HG03175 (cell line): ENCODE measurements at regions not wholly inside any gene's neighbourhood (a gene's known extent, or its start where the extent isn't known, plus 50 kb on each side); places are given as distances from the start of the nearest gene placed in this dataset.

ENCODE experiments used
- ATAC-seq: cut with Tn5 transposase; IDR thresholded peaks from one replicate; pipeline ENCODE4 v1.9.1; 2021; ENCODE audit warnings: mild to moderate bottlenecking, moderate library complexity; ENCODE audit not compliant: unreplicated experiment

DNA sequence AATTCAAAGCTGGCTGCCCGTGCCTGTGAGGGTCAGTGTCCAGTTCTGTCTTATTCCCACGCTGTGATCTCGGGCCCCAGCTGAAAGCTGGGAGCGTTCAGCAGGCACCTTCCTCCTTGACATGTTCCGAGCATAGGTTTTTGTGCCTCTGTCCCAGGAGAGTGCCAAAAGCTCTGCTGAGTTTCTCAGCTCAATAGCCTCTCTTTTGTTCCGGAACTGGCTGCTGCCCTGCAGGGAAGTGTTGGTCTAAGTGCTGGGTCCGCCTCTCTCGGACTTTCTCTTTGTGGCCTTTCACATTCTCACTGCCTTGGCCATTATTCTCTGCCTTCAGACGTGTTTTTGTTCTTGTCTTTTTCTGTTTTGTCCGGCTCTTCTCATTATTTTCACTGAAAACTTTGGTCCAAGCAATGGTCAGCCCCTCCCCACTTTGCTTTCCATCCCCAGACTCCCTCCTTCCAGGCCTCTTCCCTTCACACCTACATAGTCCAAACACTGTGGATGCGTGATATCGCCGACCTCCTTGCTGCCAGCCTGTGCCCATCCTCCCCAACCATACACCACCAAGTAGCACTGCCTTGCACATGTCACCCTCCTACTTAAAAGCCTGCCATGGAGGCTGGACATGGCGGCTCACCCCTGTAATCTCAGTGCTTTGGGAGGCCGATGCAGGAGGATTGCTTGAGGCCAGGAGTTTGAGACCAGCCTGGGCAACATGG lies 233.8 kb downstream of the RHOU start:
- no peak for ATAC-seq

- no peak for ATAC-seq
Measured at GRCh38 chr1:228969953-228970800, 234.9 kb downstream of the RHOU start.

DNA sequence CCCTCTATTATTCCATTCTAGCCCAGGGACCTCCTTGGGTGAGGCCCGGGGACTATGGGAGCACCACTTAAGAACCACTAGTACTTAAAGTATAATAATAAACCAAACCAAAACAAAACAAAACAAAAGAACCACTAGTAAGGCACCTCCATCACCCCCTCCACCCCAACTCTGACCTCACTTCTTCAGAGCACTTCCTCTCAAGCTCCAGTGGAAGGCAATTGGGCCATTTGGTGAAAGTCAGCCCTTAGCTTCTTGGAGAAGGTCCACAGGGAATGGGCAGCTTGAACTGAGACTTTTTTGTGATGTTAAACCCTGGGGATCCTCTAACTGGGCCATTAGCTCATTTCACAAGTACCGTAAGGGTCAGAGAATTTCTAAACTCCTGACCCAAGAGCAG lies 237.3 kb downstream of the RHOU start:
- no peak for ATAC-seq

DNA sequence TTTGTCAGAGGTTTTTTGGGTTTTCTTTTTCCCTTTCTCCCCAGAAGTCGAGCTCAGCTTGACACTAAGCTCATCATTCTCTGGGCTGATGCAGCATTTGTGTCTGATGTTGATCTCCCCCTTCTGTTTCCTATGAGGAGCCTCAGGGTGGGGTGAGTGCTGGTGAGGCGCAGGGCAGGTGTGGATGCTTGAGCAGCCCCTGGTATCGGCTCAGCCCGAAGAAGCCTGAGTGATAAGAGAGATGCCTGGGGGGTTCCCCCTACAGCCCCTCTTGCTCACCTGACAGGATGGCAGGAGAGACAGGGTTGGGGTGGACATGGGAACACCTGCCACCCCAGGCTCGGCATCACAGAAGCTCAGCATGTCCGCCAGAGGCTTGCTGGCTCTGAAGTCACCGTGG lies 239.0 kb downstream of the RHOU start:
- no peak for ATAC-seq

GRCh38 chr1:228975238-228975907 lies 240.1 kb downstream of the RHOU start:
- ATAC-seq = no peak

DNA sequence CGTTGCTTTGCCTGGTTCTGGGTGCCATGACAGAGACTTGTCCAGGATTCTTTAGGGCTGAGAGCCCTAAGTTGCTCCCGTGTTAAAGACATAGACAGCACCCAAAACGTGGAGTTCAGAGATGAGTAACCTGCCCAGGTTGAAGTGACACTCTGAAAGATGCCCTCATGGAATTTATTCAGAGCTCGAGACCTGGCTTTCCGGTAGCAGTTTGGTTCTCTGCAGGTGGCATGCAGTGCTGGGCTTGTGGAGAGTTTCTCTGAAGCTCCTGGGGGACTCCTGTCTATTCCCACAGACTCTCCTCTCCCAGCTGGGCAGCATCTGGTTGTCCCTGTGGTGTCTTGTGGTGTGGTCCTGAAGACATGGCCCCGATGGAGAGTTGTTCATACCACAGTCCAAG lies 241.0 kb downstream of the RHOU start:
- ATAC-seq = no peak

DNA sequence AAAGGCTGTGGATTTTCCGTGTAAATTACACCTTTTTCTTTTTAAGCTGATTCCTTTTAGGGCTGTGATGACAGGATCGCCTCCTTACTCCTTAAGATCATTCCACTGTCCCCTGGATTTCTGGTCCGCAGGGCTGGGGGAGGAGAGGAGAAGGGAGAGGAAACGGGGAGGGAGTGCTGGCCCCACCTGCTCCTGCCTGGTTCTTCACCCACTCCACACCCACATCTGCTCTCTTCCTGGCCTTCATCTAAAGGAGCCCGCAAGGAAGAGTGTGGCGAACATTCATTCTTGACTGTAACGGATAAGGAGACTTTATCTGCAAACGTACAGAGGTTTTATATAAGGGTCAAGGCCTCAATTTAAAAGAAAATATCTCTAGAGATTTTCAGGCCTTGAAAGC lies 242.0 kb downstream of the RHOU start:
- no peak for ATAC-seq

- ATAC-seq = no peak
Measured at GRCh38 chr1:228977741-228978140, 242.5 kb downstream of the RHOU start.

GRCh38 chr1:228978484-228979324 lies 243.4 kb downstream of the RHOU start:
- no peak for ATAC-seq

DNA sequence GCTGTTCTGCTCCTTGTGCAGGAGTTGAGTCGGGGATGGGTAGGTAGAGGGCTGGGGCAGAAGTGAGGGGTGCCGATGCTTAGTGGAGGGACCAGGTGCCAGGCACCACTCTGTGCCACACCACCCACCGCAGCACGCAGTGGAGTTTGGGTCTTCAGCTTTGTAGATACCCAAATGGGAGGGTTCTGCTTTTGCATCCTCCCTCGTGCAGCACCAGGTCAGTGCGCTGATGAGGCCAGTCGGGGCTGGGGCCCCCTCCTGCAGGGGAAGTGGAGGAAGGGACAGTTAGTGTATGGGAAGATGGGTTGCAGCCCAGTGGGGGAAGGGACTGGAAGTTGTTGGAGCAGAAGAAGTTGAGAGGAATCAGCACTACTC lies 244.0 kb downstream of the RHOU start:
- no peak for ATAC-seq

- ATAC-seq = no peak
Measured at GRCh38 chr1:228979774-228980173, 244.5 kb downstream of the RHOU start.

DNA sequence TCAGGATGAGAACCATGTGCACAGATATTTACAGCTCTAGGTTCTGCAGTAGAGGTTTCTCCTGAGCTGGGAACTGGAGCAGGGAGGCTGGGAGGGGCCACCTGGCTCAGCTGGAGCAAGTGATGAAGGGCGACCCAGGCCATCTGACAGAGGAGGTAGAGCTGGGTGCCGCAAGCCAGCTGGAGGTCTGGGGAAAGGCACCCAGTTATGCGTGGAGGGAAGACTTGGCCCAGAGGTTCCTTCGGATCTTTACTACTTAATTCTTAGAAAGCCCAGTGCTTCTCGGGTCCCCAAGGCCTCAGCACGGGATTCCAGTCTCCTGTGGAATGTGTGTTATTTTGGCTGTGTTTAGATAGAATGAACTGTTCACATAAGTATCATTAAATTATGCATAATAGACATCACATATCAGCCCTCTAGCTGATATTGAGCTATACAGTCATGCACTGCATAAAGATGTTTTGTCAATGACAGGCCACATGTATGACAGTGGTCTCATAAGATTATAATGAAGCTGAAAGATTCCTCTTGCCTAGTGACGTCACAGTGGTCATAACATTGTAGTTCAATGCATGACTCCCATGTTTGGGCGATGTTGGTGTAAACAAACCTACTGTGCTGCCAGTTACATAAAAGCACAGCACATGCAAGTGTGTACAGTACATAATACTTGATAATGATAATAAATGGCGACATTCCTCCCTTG lies 245.1 kb downstream of the RHOU start:
- ATAC-seq = no peak

GRCh38 chr1:228982637-228983036 lies 247.4 kb downstream of the RHOU start:
- ATAC-seq = no peak

GRCh38 chr1:228983231-228983660 lies 248.0 kb downstream of the RHOU start:
- no peak for ATAC-seq

GRCh38 chr1:228983661-228984060 lies 248.4 kb downstream of the RHOU start:
- ATAC-seq = no peak

DNA sequence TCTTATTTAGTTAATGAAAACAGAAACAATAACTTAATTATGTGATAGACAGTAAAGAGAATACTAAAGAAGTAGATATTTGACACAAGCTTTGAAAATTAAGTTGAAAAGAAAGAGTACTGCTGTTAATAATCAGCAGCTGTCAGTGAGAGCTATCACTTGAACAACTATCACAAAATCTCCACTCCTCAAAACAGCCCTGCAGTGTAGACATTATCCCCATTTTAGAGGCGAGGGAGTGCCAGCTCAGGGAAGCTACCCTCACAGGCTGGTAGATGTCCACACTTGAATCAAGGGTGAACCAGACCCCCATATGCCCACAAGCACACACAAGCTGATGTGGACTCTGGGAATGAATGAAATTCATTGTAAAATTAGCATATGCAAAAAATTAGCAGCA lies 248.8 kb downstream of the RHOU start:
- ATAC-seq = no peak

DNA sequence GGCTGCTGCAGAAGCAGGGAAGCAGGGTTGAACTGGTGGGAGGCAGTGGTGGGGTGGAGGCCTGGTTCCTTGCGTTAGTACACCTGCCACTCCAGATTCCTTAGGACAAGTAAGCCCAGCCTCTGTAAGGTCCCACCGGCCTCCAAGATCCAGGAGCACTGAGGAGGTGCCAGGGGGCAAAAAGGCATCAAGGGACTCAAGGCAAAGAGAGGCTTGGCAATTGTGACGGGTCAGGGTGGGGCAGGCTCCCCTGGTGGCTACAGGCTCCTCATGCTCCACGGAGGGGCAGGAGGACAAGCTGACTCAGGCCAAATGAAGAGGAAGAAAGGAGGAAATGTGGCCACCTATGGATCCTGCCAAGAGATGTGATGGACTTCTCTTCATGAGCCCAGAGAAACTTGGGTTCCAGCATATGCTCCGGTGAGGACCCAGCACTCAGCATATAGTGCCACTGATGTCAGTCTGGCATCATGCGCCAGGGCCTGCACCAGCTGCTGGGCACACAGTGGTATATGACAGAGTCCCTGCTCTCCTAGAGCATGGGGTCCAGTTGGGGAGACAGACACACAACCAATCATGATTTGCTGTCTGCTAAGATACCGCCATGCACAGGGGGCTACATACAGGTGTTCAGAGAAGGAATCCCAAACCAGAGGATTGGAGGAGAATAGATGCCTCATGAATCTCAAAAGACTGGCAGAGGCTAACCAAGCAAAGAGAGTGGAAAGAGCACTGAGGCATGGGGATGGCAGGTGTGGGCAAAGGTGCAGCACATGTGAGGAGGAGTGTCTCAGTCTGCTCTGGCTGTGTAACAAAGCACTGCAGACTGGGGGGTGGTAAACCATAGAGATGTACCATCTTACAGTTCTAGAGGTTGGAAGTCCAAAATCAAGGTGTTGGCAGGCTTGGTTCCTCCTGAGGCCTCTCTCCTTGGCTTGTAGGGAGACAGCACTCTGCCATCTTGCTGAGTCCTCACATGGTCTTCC lies 249.7 kb downstream of the RHOU start:
- no peak for ATAC-seq

- no peak for ATAC-seq
Measured at GRCh38 chr1:228985661-228986060, 250.4 kb downstream of the RHOU start.
